Stimulated activated naive CD8-positive, alpha-beta T cell treated with anti-CD3 and anti-CD28 coated beads, Interleukin-15, amount 100 ng/mL, for 72 hours (primary cell): ENCODE measurements at regions not wholly inside any gene's neighbourhood (a gene's known extent, or its start where the extent isn't known, plus 50 kb on each side); places are given as distances from the start of the nearest gene placed in this dataset.

Experiments
- ATAC-seq: fragments of 150-1000 bp; cut with Tn5 transposase; 2 replicates; pipeline ENCODE4 v1.10.0; 2021; ENCODE audit warnings: mild to moderate bottlenecking, moderate library complexity
- DNase-seq, 2 donors: peaks; one replicate each; pipeline ENCODE4 v3.0.0; 2021 to 2022
- H3K27ac Mint-ChIP-seq, 2 donors: one replicate each; pipeline ENCODE4 v1.8.0; 2022; ENCODE audit warnings: mild to moderate bottlenecking in 2 of 2, mixed read lengths in 2 of 2, moderate library complexity in 2 of 2
- H3K27me3 Mint-ChIP-seq: one replicate; pipeline ENCODE4 v1.8.0; 2022; ENCODE audit warnings: mixed read lengths
- H3K4me1 Mint-ChIP-seq: one replicate; pipeline ENCODE4 v1.8.0; 2022; ENCODE audit warnings: mild to moderate bottlenecking, mixed read lengths
- H3K4me3 Mint-ChIP-seq, 2 donors: one replicate each; pipeline ENCODE4 v1.8.0; 2022; ENCODE audit warnings: mild to moderate bottlenecking in 2 of 2, mixed read lengths in 2 of 2, moderate library complexity in 1 of 2
- H3K9me3 Mint-ChIP-seq, 2 donors: one replicate each; pipeline ENCODE4 v1.8.0; 2022; ENCODE audit warnings: mixed read lengths in 2 of 2

DNA sequence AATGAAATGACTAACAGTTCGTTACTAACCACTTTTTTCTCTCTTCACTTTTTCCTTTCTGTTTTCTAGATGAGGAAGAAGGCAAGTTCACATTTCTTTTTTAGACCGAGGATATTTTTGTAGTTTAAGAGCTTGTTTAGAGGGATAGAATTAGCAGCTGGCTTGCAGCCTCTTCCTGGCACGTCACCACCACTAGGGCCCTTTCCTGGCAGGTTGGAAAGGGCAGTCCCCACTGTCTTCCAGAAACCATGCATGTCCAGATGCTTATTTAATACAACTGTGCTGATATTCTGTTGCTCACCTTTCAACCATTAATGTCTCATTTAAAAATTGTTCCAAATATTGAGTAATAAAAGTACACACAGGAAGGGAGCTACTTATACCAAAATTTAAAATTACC, 209.5 kb upstream of the PACRGL start:
- Mint-ChIP-seq H3K4me3 (no peak overlapping the region), H3K4me1 (no peaks in the 10 kb centered on the region), H3K9me3 (no peaks in the 10 kb centered on the region), H3K27me3 (no peaks in the 10 kb centered on the region), H3K27ac (no peak overlapping the region)
- DNase-seq (no peak), ATAC-seq (no peak)

DNA sequence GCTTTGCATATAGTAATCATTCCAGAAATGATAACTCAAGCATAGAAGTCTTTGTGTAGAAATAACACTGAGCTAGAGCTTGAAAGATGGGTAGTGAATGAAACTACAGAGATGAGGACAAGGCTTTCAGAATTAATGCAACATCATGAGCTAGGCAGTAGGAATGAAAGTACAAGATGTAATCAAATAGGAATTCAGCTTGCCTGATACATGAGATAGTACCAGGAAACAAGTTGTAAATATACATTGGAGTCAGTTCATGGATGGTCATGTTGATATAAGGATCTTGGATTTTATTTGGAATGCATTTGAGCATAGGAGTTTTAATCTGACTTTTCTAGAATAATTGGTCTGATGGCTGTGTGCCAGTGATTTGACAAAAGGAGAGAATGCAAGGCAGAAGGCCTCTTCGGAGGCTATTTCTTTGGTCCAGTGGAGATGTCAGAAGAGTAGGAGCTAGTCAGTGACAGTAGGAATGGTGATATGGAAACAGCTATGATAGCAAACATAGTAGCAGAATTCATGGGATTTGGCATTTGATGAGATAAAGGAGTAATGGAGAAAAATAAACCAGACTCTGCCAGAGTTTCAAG, 206.4 kb upstream of the PACRGL start:
- Mint-ChIP-seq H3K4me3 (no peak overlapping the region), H3K9me3 (no peaks in the 10 kb centered on the region), H3K27ac (no peak overlapping the region), H3K27me3 (no peaks in the 10 kb centered on the region), H3K4me1 (no peaks in the 10 kb centered on the region)
- DNase-seq: no peak
- no peak for ATAC-seq

DNA sequence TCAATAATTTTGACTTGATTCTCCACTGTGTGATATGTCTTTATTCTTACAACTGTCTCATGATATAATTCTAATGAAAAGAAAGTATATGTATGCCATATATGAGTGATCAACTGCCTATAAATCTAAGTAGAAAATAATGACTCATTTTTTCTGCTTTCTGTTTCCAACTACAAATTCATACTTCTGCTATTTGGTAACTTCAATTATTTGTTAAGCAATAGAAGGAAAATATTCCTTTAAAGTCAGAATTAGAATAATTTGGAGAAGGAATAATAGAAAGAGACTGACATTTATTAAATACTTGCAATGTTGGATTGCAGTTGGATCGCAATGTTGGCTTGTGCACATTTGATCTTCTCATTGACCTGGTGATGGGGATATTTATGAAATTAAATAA, 204.2 kb upstream of the PACRGL start:
- Mint-ChIP-seq H3K4me3 (no peak overlapping the region), H3K9me3 (no peaks in the 10 kb centered on the region), H3K27ac (no peak overlapping the region), H3K27me3 (no peaks in the 10 kb centered on the region), H3K4me1 (no peaks in the 10 kb centered on the region)
- no peak for DNase-seq
- ATAC-seq: no peak

DNA sequence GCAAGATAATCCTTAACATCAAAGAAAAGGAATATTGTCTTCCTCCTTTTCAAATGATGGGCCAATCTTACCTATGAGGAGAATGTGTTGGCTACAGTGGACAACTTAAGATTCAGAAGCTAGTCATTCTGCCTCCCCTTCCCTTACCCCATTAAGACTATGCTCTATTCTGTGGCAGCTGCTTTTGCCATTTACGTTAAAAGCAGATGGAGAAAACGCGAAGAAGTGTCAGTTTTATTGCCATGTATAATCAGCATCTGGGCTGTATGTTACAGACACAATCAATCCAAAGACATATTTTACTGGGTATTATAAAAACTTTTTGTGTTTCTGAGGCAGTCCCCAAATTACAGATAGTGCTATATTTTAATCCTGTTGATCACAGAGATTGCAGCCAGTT, 196.1 kb upstream of the PACRGL start:
- Mint-ChIP-seq H3K9me3 (no peaks in the 10 kb centered on the region), H3K4me3 (no peak overlapping the region), H3K27me3 (no peaks in the 10 kb centered on the region), H3K4me1 (no peaks in the 10 kb centered on the region), H3K27ac (no peak overlapping the region)
- ATAC-seq (no peak), DNase-seq (no peak)

DNA sequence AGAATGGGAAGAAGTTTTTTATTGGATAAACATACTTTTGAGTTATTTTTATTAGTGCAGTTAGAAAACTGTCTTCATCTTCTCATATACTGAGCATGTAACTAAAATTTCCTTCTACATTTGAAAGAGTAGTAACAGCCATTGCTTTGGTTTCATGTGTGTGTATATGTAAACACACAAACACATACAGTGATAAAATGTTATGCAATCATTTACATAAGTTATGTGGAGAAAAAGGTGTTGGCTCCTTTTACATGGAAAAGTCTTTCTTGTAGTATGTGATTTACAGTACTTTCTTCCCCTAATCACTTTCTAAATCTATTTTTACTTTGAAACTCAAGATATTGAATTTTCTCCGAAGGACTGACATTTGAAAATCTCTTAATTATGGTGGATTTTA, 194.3 kb upstream of the PACRGL start:
- H3K4me1 Mint-ChIP-seq: no peaks in the 10 kb centered on the region
- H3K4me3 Mint-ChIP-seq: no peak overlapping the region
- H3K9me3 Mint-ChIP-seq: no peaks in the 10 kb centered on the region
- H3K27me3 Mint-ChIP-seq: no peaks in the 10 kb centered on the region
- ATAC-seq: no peak
- no peak for DNase-seq
- no peak overlapping the region for H3K27ac Mint-ChIP-seq

DNA sequence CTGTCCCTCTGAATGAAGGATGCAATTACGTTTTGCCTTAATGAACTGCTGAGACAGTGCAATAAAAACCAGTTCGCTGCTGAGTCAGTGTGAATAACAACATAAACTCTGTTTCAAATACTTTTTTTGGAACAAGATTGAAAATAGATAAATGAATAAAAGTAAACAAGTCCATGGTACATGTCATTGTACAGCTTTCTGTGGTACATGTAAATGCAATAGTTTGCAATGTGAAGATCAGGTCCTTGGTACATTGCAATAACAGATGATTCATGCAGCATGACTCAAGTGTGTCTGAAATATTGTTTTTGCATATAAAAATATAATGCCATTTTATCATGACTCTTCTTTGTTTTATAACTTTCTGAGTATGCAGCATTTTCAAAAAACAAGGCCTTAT, 193.4 kb upstream of the PACRGL start:
- ATAC-seq (no peak), DNase-seq (no peak)
- Mint-ChIP-seq H3K27ac (no peak overlapping the region), H3K27me3 (no peaks in the 10 kb centered on the region), H3K9me3 (no peaks in the 10 kb centered on the region), H3K4me3 (no peak overlapping the region), H3K4me1 (no peaks in the 10 kb centered on the region)

DNA sequence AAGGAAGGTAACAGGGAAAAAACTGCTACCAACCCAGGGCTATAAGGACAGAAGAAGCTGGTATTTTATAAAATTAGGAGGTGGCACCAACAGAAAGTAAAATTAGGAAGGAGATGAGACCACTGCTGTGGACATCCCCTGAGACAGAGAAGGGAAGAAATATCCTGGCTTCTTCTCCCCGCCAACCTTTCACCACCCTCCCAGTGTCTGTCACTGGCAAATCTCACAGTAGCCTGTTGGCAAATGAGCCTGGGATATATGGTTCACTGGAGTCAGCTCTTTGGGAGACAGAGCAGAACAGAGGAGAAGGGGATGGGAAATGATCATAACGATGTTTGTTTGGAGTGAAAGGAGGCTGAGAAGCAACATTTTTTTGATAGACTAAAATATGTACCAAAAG, 190.9 kb upstream of the PACRGL start:
- DNase-seq: no peak
- H3K27ac Mint-ChIP-seq: no peak overlapping the region
- H3K9me3 Mint-ChIP-seq: no peaks in the 10 kb centered on the region
- no peak overlapping the region for H3K4me3 Mint-ChIP-seq
- no peak for ATAC-seq
- no peaks in the 10 kb centered on the region for H3K27me3 Mint-ChIP-seq
- H3K4me1 Mint-ChIP-seq: no peaks in the 10 kb centered on the region

DNA sequence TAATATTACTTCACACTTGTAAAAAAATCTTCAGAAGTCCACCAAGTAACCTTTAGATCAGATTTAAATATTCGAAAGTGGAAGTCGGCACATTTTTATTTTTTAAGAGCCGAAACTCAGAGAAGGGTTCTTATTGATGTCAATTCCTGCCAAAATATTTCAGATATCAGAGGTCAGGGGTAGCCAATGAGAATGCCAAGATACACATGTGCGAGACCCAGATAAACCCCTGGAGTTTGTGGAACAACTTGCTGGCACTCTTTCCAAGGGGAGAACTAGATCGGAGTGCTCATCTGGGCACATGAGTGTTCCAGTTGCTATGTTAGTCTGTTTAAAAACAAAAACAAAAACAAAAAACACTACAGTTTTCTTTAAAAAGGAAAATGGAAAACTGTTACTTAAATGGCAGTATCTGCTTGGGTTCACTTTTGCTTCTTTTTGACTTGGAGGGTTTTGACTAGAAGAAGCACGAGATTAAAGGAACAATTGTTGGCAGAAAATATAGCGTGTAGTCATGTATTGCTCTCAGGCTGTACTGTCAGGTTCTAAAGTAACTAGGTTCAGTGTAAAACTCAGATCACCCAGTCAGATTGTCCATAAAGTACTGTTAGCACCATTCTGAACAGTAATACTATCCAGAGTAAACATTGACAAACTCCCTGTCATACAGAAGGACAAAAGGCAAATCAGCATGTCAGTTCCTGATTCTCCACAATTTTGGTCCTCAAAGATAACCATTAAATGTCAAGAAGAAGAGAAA, 188.0 kb upstream of the PACRGL start:
- no peaks in the 10 kb centered on the region for H3K9me3 Mint-ChIP-seq
- H3K4me1 Mint-ChIP-seq: no peaks in the 10 kb centered on the region
- DNase-seq (no peak), ATAC-seq (no peak)
- H3K4me3 Mint-ChIP-seq: no peak overlapping the region
- no peaks in the 10 kb centered on the region for H3K27me3 Mint-ChIP-seq
- no peak overlapping the region for H3K27ac Mint-ChIP-seq

DNA sequence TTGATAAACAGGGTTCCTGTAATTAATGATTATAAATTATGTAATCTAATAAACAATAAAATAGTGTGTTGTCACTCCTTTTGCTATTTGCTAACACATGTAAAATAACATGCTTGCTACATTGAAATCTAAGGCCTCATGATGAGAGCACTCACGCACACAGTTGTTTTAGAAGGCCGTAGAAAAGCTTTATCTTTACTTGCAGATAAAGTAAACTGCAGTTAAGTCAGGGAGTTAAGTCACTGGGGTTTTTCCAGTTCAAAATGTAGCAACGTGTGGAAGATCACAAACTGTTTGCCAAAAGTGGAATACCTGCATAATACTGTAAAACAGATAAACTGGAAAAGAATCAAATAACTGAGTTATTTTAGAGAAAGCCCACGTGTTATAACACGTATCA, 187.3 kb upstream of the PACRGL start:
- ATAC-seq (no peak), DNase-seq (no peak)
- Mint-ChIP-seq H3K27ac (no peak overlapping the region), H3K4me3 (no peak overlapping the region), H3K27me3 (no peaks in the 10 kb centered on the region), H3K9me3 (no peaks in the 10 kb centered on the region), H3K4me1 (no peaks in the 10 kb centered on the region)

DNA sequence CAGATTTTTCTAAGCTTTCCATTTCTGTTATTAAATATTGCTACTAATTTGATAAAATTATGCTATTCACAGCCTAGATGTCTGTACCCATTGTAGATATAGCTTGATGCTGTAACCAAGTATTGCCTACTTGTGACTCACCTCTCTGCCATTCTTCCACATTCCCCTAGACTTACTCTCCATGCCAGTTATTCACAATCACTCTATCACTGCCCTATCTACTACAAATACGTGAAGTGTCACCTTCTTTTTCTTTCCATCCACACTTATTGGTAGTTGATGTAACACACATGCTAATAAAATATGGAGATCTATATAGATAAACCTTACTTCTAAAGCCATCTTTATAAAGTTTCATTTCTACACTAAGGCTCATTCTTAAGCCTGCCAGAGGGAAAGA, 179.4 kb upstream of the PACRGL start:
- Mint-ChIP-seq H3K27me3 (no peaks in the 10 kb centered on the region), H3K27ac (no peak overlapping the region), H3K4me3 (no peak overlapping the region), H3K9me3 (no peaks in the 10 kb centered on the region), H3K4me1 (no peaks in the 10 kb centered on the region)
- DNase-seq (no peak), ATAC-seq (no peak)

DNA sequence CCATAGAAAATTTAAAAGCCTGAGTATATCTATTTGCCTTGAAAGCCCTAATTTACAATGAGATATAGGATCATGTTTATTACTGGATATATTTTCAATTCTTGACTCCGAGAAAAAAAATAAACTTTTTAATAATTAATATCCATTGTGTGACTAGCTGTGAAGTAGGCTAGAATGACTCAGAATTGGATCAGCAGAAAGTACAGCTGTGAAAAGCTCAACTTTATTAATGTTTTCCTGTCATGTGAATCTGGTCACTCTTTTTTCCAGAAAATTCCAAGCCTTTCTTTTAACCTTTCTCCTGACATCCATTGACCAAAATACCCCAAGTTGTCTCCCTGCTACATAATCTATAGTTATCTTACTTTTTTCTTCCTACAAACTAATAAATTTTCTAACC, 171.8 kb upstream of the PACRGL start:
- ATAC-seq: no peak
- no peaks in the 10 kb centered on the region for H3K4me1 Mint-ChIP-seq
- H3K27ac Mint-ChIP-seq: no peak overlapping the region
- H3K4me3 Mint-ChIP-seq: no peak overlapping the region
- H3K9me3 Mint-ChIP-seq: no peaks in the 10 kb centered on the region
- H3K27me3 Mint-ChIP-seq: no peaks in the 10 kb centered on the region
- DNase-seq: no peak

DNA sequence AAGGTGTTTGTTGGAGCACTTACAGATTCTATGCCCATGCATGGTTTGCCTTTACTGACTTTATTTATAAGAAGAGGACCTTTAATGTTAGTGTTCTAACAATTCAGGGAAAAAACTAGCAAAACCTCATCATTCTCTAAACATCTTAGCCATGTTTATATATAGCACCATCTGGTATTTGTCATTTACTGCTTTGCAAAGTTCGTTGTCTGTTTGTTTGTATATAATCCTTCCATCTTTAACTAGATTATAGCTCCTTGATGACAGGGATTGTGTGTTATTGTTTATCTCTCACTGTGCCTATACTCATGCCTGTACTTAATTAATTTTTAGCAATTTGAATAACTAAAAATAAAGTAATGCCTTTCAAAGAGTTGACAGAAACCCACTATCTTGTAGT, 170.6 kb upstream of the PACRGL start:
- no peaks in the 10 kb centered on the region for H3K27me3 Mint-ChIP-seq
- no peak overlapping the region for H3K4me3 Mint-ChIP-seq
- DNase-seq (no peak), ATAC-seq (no peak)
- H3K9me3 Mint-ChIP-seq: no peaks in the 10 kb centered on the region
- H3K27ac Mint-ChIP-seq: no peak overlapping the region
- H3K4me1 Mint-ChIP-seq: no peaks in the 10 kb centered on the region

DNA sequence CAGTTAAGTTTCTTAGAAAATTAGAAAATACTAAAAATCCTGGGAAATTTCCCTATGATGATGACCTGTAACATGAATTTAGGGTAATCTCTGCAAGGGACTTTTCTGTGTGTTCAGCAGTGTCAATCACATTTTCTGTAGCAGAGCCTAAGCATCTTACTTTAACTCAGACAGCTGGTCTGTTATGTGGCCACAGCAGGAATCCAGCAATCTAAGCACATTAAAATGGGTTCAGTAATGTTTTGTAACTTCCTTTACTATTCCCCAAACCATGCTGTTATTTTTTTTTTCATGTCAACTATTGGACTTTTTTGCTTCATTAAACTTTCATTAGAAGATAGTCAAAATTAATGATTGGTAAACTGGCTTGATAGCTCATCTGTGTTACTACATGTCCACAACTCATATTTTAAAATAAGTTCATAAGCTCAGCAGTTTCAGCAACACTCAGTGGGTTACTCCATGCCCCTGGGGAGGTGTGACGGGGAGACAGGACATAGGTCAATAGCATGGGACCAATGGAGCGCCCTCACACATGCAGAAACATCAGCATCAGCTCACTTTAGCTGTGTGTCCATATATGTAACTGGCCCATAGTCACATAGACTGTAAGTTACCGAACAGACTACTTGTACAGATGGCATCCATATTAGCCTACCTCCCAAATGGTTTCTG, 168.0 kb upstream of the PACRGL start:
- Mint-ChIP-seq H3K27ac (no peak overlapping the region), H3K4me3 (no peak overlapping the region), H3K4me1 (no peaks in the 10 kb centered on the region), H3K27me3 (no peaks in the 10 kb centered on the region), H3K9me3 (no peaks in the 10 kb centered on the region)
- DNase-seq: no peak
- ATAC-seq: no peak

DNA sequence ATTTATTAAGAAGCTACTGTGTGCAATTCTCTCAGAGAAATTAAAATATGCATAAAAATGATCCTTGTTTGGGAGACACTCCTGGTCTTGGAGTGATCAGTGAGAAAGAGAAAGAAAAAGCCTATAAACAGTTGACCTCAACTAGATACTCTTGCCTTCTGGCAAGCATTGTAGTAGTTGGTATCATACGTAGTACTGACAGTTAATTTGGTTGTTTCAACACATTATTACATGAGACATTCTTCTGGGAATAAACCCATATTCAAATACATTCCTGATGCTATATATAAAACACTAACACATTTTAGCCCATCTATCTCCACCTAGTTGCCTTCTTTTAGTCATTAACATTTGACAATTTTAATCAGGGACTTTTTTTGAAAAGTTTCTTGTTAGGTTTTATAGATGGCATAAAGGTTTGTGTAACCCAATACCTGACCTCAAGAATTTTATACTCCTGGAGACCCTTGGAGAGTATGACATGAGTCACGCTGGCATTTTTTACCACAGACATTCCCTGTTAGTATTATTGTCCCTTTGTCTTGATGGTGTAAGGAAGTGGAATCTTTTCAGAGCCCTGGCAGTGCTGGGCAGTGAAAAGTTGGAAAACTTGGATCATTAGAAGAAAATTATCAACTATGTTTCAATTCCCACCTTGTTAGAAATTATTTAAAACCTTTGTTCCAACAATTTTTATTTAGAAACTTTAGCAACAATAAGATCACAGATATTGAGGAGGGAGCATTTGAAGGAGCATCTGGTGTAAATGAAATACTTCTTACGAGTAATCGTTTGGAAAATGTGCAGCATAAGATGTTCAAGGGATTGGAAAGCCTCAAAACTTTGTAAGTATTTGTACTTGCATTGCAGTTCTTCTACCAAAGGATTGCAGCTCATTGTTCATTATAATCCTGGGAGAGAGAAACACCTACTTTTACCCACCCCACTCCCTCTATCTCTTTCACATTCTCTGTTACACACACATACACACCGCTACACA, 167.1 kb upstream of the PACRGL start:
- Mint-ChIP-seq H3K27ac (no peak overlapping the region), H3K4me1 (no peaks in the 10 kb centered on the region), H3K4me3 (no peak overlapping the region), H3K9me3 (no peaks in the 10 kb centered on the region), H3K27me3 (no peaks in the 10 kb centered on the region)
- DNase-seq (no peak), ATAC-seq (no peak)

DNA sequence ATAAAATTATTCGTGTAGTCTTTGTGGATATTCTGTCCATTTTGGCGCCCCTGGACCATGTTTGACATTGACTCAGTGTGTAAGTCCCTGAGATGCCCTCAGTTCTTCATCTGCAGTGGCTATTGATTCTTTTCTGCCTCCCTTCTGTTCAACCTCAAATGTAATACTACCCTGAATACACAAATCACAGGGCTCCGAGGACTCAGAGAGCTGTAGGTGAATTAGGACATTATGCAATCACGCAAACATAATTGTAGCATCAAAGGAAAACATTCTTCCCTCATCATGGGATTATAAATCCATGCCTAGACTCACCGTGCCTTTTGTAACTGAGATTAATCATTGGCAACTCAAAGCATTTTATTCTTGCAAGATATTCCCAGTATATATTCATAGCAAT, 161.4 kb upstream of the PACRGL start:
- DNase-seq (no peak), ATAC-seq (no peak)
- H3K27me3 Mint-ChIP-seq: no peaks in the 10 kb centered on the region
- H3K27ac Mint-ChIP-seq: no peak overlapping the region
- no peaks in the 10 kb centered on the region for H3K9me3 Mint-ChIP-seq
- H3K4me1 Mint-ChIP-seq: no peaks in the 10 kb centered on the region
- H3K4me3 Mint-ChIP-seq: no peak overlapping the region

DNA sequence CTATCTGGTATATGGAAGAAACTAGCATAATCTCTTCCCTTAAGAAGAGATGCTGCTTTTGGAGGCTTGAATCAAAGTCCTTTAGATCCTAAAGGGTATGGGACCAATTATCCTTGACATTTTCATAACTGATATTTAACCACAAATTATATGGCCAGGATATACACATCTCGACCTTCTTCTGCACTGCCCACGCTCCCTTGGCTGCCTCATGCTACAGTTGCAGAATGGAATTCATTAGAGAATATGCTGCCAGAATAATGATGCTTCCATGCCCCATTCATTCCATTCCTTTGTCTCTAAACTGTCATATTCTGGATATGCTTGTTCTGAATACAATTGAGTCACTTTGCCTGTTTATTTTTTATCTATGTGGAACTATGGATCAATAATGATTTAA, 157.1 kb upstream of the PACRGL start:
- no peak for DNase-seq
- Mint-ChIP-seq H3K27me3 (no peaks in the 10 kb centered on the region), H3K9me3 (no peaks in the 10 kb centered on the region), H3K4me1 (no peaks in the 10 kb centered on the region), H3K27ac (no peak overlapping the region), H3K4me3 (no peak overlapping the region)
- no peak for ATAC-seq
